ENCODE measurements at regions not wholly inside any gene's neighbourhood (a gene's known extent, or its start where the extent isn't known, plus 50 kb on each side); places are given as distances from the start of the nearest gene placed in this dataset.
"Not testable (repeated sequence)": the region's sequence is repeated elsewhere in the genome, so short reads cannot be mapped to it uniquely, and the experiment has no call there.

DNA sequence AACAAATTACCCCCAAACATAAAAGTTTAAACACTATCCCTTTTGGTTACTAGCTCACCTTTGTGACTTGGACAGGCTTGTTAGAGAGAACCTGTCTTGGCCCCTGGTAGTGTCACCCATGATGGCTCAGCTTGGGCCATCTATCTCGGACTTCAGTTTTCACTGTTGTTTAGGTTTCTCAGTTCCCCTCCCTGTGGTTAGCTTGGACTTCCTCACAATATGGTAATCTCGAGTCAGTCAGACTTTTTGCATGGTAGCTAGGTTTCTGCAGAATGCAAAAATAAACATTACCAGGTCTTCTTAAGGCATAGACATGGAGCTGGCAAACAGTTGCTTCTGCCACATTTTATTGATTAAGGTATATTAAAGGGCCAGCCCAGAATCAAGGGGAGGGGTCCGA, 324.3 kb upstream of the RORB start:
- no peak for DNase-seq (ENCODE audit: low read depth in 2 of 2)

DNA sequence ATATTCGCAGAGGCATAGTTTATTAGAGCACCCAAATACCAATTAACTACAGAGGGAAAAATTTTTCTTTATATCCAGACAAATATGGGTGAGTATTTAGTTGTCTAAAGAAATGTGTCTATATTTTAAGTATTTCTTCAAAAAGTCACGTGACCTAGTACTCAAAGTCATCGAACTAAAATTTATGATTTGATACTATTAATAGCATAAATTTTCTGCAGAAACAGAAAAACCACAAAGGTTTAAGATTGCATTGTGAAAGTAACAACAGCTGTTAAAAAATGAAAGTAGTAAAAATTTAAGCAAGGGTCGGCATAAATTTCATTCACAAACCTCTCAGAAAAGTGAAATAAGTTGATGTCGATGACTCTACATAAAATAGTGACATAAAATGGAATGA, 323.9 kb upstream of the RORB start:
- no peak for DNase-seq (ENCODE audit: low read depth in 2 of 2)

DNA sequence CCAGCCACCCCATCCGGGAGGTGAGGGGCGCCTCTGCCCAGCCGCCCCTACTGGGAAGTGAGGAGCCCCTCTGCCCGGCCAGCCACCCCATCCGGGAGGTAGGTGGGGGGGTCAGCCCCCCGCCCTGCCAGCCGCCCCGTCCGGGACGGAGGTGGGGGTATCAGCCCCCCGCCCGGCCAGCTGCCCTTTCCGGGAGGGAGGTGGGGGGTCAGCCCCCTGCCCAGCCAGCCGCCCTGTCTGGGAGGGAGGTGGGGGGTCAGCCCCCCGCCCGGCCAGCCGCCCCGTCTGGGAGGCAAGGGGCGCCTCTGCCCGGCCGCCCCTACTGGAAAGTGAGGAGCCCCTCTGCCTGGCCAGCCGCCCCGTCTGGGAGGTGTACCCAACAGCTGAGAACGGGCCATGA, 299.4 kb upstream of the RORB start:
- DNase-seq (ENCODE audit: low read depth in 2 of 2): not testable (repeated sequence)

DNA sequence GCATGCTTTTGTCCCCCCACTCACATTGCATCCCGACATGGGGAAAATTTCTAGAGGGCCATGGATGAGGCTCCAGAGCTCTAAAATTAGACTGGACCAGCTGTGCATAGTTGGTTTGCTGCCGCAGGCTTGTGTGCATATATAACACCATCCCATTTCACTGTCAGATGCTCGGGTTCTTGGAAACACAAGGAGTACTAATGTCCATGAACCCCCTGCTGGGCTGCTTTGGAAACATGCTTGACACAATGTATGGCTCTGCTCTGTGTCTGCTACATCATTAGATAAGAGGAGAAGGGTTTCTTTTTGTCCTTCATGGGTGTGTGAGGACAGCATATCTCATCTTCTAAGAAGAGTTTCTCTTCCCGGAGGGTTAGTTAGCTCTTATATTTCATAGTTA, 292.1 kb upstream of the RORB start:
- no peak for DNase-seq (ENCODE audit: low read depth in 2 of 2)

DNA sequence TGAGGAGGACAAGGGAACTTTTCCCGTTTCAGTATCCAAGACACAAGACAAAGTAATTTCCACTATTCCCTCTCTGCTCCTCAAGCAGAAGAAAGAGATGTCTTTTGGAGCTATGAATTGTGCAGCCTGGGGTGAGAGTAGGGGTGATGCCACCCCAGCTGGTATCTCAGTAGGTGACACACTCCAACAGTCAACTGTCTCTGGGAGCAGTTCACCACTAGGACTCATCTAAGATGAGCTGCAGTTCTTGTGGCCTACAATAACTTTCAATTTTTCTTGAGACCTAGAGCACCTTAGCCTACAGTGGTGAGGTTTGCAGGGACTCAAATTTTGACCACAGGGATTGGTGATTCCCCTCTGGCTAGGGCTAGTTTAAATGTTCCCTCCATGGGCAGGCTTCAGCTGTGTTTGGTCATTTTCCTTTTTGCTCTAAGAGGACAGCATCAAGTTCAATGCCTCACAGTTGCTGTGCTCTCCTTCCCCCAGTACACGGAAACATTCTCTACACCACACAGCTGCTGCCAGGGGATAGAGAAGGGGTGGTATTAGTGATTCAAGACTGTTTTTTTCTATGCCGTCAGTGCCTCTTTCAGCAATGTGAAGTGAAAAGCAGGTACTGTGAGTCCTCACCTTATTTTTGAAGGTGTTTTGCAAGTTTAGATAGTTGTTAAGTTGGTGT, 278.6 kb upstream of the RORB start:
- DNase-seq (ENCODE audit: low read depth in 2 of 2): no peak

DNA sequence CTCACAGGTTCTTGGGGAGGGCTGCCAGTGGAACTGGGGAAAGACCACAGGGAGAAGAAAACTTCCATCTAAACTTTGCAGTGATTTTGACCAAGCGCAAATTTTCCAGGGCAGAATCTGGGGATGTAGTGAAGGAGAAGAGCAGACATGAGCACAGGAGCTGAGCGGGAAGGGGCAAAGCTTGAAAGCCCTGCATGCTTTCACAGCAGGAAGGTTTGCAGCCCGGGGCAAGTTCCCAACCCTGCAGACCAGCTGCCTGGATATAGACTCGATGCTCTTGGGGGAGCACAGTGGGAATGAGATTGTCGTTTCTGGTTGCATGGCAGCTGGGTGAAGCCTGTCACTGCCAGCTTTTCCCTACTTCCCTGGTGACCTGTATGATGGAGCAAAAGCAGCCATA, 276.8 kb upstream of the RORB start:
- DNase-seq (ENCODE audit: low read depth in 2 of 2): no peak

DNA sequence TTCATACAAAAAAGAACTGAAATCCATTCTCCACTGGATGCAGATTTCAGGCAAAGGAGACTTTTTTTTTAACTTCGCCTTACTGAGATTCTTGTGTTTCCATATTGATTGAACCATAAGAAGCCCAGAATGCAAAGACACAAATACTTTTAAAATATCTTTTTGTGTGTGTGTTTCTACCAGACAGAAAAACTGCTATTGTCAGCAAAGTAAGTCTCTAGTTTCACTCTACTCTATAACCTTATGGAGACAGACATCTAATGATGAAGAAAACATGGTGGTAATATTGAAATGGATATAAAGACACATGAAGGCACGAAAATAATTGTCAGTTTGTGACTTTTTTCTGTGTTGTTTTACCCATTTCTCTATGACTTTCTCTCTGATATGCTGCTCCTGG, 260.3 kb upstream of the RORB start:
- DNase-seq (ENCODE audit: low read depth in 2 of 2): no peak

DNA sequence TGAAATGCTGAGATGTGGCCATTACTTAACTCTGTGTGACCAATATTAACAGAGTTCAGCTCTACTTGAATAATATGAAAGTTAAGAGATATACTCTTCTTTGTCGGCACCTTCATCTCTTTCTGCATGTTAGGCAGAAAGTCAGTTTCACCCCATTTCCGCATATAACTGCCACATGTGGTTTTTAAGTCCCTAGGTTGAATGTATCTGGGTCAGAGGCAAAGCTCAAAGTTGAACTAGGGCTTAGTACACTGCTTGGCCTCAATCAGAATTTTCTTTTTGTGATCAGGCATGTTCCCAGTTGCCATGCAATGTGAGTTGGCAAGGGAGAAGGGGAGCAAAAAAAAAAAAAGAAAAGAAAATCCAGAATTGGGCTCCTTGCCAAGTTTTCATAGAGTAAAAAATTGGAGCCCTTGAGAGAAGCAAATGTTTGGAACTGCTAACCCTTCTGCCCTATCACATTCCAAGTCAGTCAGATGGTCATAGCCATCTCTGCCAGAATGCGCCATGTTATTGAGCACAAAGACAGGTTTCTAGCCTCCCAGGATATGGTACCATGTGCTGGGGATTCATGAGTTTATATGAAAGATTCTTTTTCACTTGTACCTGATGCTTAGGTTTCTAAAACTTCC, 251.2 kb upstream of the RORB start:
- DNase-seq (ENCODE audit: low read depth in 2 of 2): no peak

DNA sequence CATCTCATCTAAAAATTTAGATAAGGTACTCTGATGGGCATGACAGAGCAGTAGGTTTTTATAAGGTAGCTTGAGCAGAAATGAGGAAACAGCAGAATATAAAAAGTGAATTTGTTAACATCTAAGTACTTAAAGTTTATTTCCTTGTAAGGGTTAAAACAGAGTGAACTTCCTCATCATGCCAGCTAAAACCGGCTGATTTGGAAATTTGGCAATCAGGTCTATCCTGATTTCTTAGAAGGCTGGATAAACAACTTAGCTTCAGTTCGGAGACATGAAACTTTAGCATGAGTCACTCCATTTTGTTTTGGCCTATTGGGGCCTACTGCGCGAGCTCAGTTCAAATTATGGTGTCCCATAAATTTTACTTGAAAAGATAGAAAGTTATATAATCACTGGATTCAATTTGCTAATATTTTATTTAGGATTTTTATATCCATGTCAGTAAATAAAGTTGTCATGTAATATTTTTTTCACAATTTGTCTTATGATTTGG, 241.6 kb upstream of the RORB start:
- DNase-seq (ENCODE audit: low read depth in 2 of 2): no peak

DNA sequence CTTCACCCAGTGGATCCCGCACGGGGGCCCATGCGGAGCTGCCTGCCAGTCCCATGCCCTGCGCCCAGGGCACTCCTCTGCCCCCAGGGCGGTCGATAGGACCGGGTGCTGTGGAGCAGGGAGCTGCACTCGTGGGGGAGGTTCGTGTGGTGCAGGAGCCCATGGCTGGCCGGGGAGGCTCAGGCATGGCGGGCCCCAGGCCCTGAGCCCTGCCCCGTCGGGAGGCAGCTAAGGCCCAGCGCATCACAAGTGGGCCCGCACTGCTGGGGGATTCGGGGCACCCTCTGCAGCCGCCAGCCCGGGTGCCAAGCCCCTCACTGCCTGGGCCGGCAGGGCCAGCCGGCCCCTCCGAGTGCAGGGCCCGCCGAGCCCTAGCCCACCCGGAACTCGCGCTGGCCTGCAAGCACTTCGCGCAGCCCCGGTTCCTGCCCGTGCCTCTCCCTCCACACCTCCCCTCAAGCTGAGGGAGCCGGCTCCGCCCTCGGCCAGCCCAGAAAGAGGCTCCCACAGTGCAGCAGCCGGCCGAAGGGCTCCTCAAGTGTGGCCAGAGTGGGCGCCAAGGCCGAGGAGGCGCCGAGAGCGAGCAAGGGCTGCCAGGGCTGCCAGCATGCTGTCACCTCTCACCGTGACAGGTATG, 221.1 kb upstream of the RORB start:
- DNase-seq (ENCODE audit: low read depth in 2 of 2): no peak

DNA sequence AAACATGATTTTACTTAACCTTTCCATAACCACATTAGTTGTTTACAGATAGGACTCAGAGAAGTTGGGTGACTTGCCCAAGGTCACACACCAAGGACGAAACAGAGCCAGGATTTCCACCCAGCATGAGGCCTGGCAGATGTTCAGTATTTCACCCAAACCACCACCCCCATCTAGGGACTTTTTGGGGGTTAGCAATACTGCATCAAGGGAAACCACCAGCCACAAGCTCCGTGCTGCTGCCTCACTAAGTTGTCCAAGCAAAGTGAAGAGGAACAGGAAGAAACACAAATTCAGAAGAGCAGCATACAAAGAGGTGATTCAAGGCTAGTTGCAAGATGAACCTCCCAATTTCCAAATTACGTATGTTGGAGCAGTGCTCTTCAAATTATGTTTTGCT, 219.6 kb upstream of the RORB start:
- DNase-seq (ENCODE audit: low read depth in 2 of 2): no peak

DNA sequence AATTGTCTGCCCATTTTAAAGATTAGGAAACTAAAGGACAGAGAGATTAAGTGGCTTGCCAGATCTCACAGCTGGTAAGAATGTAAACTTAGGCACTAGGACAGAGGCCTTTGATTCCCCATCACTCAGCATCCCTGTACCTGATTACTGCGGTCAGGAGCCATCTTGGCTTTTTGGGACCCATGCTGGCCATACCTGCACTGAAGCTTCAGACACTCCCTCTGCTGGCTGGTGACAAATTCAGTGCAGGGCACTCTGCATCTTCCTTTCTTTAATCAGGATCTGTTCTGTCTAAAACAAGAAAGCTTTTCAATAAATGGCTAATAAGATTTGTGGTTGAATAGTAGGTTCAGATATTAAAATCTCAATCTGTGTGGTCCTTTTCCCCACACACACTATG, 215.5 kb upstream of the RORB start:
- no peak for DNase-seq (ENCODE audit: low read depth in 2 of 2)

DNA sequence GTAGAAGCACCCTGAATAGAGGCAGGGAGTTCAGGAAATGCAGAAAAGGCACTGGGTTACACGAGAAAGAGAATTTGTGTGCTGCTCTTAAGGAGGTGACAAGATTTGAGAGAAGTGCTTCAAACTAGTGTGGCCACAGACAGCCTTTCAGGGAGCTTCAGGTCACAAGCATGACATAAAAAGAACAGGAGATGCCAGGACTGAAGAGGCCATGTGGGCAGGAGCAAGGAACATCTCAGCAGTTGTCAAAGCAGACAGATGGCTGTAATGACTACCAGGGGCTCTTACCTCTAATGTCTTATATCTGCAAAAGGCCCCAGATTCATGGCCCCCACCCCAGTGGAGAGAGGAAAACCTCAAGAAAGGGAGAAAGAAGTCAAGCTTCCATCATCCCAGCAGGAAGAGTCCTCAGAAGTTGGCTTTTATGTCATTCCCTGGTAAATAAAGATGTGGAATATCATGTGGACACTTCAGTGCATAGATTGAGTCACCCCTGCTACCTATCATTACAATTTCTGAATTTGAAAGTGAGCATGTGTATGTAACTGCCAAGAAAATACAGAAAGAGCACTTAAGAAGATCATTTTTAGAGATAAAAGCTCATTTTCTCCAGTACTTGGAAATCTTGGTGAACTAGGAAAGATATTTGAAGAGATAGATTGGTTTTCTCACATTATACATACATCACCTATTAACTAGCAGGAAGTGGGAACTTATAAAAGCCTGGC, 214.4 kb upstream of the RORB start:
- DNase-seq (ENCODE audit: low read depth in 2 of 2): no peak

DNA sequence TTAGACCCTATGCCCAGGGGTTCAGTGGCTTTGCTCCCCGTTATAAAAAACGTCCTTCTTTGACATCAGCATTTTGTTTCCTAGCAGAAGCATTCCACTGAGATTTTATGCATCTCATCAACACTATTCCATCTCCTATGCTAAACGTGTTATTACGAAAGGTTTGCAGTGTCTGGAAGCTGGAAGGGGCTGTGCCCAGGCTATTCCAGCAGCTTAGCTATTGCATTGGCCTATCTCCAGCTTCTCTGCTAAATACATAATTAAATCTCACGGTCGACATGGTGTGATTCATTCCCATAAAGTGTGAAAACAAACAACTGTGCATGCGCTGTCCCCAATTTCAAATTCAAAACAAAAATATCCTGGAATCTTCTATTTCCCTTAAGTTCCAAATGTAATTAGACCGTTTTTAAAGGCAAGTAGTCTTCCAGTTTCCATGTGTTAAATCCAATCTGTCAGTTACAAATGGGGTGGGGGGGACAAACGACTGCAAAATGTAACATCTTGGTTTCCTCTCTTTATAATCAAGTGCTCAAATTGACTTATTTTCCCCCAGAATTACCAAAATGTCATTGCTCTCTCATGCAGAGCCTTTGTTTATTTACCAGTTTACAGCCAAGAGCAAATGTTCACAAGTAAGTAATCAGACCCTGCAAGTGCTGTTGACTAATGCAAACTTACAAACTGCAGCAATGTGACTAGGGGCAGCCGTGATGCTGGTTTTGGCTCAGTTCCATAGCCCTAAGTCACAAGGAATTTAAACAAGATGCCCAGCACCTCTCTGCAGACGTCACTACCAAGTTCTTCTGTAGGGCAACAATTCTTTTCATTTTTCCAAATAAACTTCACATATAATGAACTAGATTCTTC, 212.3 kb upstream of the RORB start:
- no peak for DNase-seq (ENCODE audit: low read depth in 2 of 2)

DNA sequence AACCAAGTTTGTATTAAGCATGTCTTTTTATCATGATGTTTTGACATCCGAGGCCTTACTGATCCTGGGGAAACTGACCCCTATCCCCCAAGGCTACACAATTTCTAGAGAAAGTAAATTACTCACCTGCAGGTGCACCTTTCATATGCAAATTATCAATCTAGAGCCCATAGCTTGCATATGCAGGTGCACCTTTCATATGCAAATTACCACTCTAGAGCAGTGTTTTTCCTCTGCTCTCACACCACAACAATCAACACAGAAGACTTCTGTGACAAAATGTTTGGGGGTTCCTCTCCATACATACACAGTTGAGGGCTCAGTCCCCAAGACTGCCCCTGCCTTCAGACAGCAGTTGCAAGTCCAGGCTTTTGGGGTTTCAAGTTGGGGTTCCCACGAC, 203.7 kb upstream of the RORB start:
- no peak for DNase-seq (ENCODE audit: low read depth in 2 of 2)

DNA sequence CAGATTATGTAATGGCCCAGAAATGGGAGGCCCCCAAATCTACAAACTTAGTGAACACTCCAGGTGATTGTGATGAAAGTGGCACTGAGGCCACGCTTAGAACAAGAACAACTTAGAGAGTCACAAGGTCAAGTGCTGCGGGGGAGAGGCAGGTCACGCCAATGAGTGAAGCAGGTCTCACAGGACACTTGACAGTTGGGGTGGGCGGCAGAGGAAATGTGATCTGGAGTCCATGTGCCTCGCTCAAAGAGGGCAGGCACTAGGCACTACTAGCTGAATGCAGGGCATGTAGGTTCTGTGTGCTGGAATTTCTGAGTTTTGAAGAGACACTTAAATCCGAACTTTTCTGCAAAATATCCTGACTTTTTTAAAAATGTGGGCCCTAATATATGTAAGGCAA, 193.2 kb upstream of the RORB start:
- no peak for DNase-seq (ENCODE audit: low read depth in 2 of 2)

DNA sequence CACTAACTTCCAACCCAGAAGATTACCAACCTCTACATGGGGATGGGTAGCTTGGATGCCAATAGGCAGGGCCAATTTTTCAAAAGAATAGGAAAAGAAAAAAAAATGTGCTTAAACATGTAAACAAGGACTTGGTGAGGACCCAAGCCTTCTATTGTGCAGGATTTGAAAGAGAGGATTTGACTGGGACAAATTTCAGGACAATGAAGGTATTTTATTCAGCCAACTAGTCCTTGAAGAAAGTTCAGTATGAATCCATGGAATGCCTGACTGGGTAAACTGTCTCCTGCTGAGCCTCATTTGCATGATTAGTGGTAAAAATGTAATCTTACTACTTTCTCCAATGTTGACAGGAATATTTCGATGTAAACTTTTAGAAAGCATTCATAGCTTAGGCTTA, 192.5 kb upstream of the RORB start:
- no peak for DNase-seq (ENCODE audit: low read depth in 2 of 2)

DNA sequence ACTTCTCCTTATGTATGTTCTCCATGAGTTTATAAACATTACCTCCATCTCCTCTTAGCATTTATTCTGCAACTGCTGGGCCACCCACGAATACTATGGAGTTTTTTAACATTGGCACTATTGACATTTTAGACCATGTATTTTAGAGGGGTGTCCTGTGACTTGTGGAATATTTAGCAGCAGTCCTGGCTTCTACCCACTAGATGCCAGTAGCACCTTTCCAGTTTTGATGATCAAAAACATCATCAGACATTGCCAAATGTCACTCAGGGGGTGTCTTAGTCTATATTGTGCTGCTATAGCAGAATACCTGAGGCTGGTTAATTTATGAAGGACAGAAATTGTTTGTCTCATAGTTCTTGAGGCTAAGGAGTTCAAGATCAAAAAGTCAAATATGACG, 187.5 kb upstream of the RORB start:
- DNase-seq (ENCODE audit: low read depth in 2 of 2): no peak

DNA sequence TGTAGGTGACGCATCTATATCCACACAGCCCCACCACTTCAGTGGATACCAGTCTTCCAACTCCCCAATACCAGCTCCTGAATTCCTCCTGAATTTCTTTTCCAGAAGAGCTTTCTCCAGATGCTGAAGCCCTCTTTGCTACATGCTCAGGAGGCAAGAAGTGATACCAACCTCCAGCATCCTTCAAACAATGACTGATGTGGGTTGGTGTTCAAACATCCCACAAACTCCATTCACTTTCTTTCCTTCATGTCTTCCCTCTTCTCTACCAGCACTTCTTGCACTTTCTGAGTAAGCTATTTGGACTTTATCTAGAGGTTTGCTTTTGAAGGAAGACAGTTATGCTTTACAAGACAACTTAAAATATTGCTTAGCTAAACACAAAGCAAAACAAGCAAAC, 179.9 kb upstream of the RORB start:
- no peak for DNase-seq (ENCODE audit: low read depth in 2 of 2)

DNA sequence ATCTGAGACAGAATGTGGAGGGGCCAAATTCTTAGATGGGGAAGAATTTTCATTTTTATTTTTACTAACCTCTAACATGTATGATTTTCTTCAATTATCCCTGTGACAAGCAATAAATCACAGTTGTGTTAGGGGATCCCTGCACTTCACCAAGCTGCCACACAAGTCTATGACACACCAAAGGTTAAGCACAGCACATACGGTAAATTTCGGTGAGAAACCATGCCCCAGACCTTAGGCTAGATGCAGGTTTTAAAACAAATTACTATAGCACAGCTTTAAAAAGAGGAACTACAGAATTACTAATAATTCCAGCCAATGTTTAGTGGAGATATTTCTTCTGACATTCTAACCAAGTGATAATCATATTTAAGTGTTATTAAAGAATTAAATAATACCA, 175.7 kb upstream of the RORB start:
- DNase-seq (ENCODE audit: low read depth in 2 of 2): no peak

DNA sequence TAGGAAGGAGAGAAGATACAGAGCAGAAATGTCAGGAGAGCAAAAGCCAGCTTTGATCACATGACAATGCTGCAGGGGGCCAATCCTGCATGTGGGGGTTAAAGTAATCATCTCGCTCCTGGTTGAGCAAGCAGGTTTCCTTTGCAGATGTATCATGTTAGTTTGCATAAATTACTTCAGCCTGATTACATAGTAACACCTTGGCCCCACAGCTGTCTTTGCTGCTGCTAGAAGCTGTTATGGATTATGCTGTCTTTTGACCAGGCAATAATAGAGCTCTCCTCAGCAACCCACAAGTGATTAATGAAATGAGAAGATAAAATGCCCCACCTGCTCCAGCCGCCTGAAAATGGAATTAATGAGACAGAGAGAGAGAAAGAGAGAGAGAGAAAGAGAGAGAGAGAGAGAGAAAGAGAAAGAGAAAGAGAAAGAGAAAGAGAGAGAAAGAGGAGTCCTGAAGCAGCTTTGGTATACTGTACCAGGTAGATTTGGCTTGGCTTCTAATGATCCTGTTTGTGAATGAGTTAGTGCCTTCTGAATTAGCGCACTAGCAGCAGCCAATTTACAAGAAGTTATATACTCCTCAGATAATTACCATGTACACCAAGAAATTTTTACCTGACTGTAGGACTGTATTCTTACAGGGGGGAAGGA, 174.3 kb upstream of the RORB start:
- no peak for DNase-seq (ENCODE audit: low read depth in 2 of 2)
